Ishikawa (cell line): ENCODE measurements at regions not wholly inside any gene's neighbourhood (a gene's known extent, or its start where the extent isn't known, plus 50 kb on each side); places are given as distances from the start of the nearest gene placed in this dataset.

Source experiments
- CEBPB ChIP-seq: IDR thresholded peaks from 2 replicates; pipeline ENCODE4 v1.6.1; 2012
- CREB1 ChIP-seq: IDR thresholded peaks from 2 replicates; pipeline ENCODE4 v1.6.1; 2012; ENCODE audit warnings: low read depth
- EP300 ChIP-seq: IDR thresholded peaks from 2 replicates; pipeline ENCODE4 v1.6.1; 2012; ENCODE audit warnings: borderline replicate concordance
- FOXM1 ChIP-seq: IDR thresholded peaks from 2 replicates; pipeline ENCODE4 v1.6.1; 2012; ENCODE audit warnings: low read depth, borderline replicate concordance
- NFIC ChIP-seq: IDR thresholded peaks from 2 replicates; pipeline ENCODE4 v1.6.1; 2012
- TEAD4 ChIP-seq: IDR thresholded peaks from 2 replicates; pipeline ENCODE4 v1.6.1; 2012
- TF ChIP-seq, protein P1 (sequence below): IDR thresholded peaks from 2 replicates; pipeline ENCODE4 v1.6.1; 2012; ENCODE audit warnings: low read depth, mild to moderate bottlenecking
- TF ChIP-seq, protein P2 (sequence below): IDR thresholded peaks from 2 replicates; pipeline ENCODE4 v1.6.1; 2012
- TF ChIP-seq, protein P3 (sequence below): IDR thresholded peaks from 2 replicates; pipeline ENCODE4 v1.6.1; 2012

DNA sequence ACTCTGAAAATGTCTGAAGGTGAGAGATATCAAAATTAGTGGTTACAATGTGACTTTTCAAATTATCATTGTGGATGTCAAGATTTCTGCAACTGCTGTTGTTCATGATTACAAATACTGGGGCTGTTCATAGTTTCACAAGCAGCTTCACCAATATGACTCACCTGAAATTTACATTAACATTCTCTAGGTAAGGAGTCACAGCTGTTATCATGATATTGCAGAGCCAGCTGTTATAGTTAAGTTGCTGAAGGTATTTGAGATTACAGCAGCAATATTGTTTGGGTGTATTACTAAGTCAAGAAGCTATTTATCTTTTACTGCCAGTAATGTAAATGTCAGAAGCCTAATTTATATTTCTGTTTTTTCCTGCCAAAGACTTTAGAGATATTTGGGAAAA lies 140.0 kb downstream of the MC4R start:
- TF ChIP-seq, protein P1, sequence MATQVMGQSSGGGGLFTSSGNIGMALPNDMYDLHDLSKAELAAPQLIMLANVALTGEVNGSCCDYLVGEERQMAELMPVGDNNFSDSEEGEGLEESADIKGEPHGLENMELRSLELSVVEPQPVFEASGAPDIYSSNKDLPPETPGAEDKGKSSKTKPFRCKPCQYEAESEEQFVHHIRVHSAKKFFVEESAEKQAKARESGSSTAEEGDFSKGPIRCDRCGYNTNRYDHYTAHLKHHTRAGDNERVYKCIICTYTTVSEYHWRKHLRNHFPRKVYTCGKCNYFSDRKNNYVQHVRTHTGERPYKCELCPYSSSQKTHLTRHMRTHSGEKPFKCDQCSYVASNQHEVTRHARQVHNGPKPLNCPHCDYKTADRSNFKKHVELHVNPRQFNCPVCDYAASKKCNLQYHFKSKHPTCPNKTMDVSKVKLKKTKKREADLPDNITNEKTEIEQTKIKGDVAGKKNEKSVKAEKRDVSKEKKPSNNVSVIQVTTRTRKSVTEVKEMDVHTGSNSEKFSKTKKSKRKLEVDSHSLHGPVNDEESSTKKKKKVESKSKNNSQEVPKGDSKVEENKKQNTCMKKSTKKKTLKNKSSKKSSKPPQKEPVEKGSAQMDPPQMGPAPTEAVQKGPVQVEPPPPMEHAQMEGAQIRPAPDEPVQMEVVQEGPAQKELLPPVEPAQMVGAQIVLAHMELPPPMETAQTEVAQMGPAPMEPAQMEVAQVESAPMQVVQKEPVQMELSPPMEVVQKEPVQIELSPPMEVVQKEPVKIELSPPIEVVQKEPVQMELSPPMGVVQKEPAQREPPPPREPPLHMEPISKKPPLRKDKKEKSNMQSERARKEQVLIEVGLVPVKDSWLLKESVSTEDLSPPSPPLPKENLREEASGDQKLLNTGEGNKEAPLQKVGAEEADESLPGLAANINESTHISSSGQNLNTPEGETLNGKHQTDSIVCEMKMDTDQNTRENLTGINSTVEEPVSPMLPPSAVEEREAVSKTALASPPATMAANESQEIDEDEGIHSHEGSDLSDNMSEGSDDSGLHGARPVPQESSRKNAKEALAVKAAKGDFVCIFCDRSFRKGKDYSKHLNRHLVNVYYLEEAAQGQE, result no peak
- no peak for TF ChIP-seq CREB1
- no peak for TF ChIP-seq FOXM1
- no peak for TF ChIP-seq NFIC
- TF ChIP-seq, protein P2, sequence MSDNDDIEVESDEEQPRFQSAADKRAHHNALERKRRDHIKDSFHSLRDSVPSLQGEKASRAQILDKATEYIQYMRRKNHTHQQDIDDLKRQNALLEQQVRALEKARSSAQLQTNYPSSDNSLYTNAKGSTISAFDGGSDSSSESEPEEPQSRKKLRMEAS, result no peak
- no peak for TF ChIP-seq EP300
- TF ChIP-seq, protein P3, sequence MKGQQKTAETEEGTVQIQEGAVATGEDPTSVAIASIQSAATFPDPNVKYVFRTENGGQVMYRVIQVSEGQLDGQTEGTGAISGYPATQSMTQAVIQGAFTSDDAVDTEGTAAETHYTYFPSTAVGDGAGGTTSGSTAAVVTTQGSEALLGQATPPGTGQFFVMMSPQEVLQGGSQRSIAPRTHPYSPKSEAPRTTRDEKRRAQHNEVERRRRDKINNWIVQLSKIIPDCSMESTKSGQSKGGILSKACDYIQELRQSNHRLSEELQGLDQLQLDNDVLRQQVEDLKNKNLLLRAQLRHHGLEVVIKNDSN, result no peak
- no peak for TF ChIP-seq CEBPB
- no peak for TF ChIP-seq TEAD4
